GM12878 (cell line): ENCODE measurements at regions not wholly inside any gene's neighbourhood (a gene's known extent, or its start where the extent isn't known, plus 50 kb on each side); places are given as distances from the start of the nearest gene placed in this dataset.

Source experiments
- ATAC-seq: fragments of 200-7000 bp; cut with Tn5 transposase; 3 replicates; pipeline ENCODE4 v1.9.1; 2020; ENCODE audit warnings: mild to moderate bottlenecking, moderate library complexity
- BruUV-seq: library from RNA; stranded (reverse); fragments of 400-500 nt; replicated peaks from 2 replicates; lab custom pipeline; 2021; lab: Mats Ljungman, UMichigan
- CTCF ChIA-PET: fragments of 300-600 bp; sonication (Branson Sonifier 250); formaldehyde crosslinking; extraction: SDS; loops from one replicate; lab custom pipeline; 2021; ENCODE audit warnings: inconsistent platforms; lab: Yijun Ruan, JAX
- POLR2A ChIA-PET: fragments of 350-600 bp; formaldehyde crosslinking; extraction: SDS; loops from one replicate; lab custom pipeline; 2021; ENCODE audit warnings: inconsistent platforms; lab: Charles Lee
- RAD21 ChIA-PET: fragments of 300-600 bp; sonication (Branson Sonifier 250); formaldehyde crosslinking; loops from one replicate; lab custom pipeline; 2023; ENCODE audit warnings: antibody characterized with exemption; ENCODE audit not compliant: unreplicated experiment; lab: Charles Lee
- SMC1A ChIA-PET: fragments of 300-600 bp; sonication (Branson Sonifier 250); formaldehyde crosslinking; loops from one replicate; lab custom pipeline; 2023; ENCODE audit not compliant: unreplicated experiment, uncharacterized antibody; lab: Charles Lee
- DNase-seq: peaks from one replicate; pipeline ENCODE4 v3.0.0-alpha.2; 2011; ENCODE audit warnings: low read depth, low spot score
- FAIRE-seq: peaks from 3 replicates; lab custom pipeline; 2011; peaks lifted over from hg19 to GRCh38; lab: Jason Lieb, UNC
- H2AFZ ChIP-seq: 2 replicates; pipeline ENCODE4 v1.6.0; 2011; ENCODE audit warnings: low read depth, low read length, control low read depth; ENCODE audit not compliant: control insufficient read depth
- H3K27ac ChIP-seq: 2 replicates; pipeline ENCODE4 v1.5.1; 2011; ENCODE audit warnings: control low read depth; ENCODE audit not compliant: control insufficient read depth, insufficient read depth
- H3K27me3 ChIP-seq, 2 experiments: replicated peaks in 1 of 2; 2 replicates each; pipeline versions ENCODE4 v1.6.0 to v1.6.1; 2011; ENCODE audit warnings: low read length in 1 of 2; ENCODE audit not compliant: control insufficient read depth in 2 of 2, insufficient read depth in 2 of 2
- H3K36me3 ChIP-seq, 2 experiments: 2 replicates each; pipeline ENCODE4 v1.5.1; 2011; ENCODE audit warnings: low read length in 1 of 2; ENCODE audit not compliant: control insufficient read depth in 2 of 2, insufficient read depth in 2 of 2
- H3K4me1 ChIP-seq: 2 replicates; pipeline ENCODE4 v1.6.1; 2011; ENCODE audit warnings: mild to moderate bottlenecking, low read length, moderate library complexity, mixed read lengths; ENCODE audit not compliant: control insufficient read depth, insufficient read depth
- H3K4me2 ChIP-seq: 2 replicates; pipeline ENCODE4 v1.6.0; 2011; ENCODE audit warnings: control low read depth; ENCODE audit not compliant: control insufficient read depth, insufficient read depth
- H3K4me3 ChIP-seq: fragments of 200-600 bp; sonication (generic); 2 replicates; pipeline ENCODE4 v1.5.1; 2016
- H3K79me2 ChIP-seq: 2 replicates; pipeline ENCODE4 v1.6.0; 2011; ENCODE audit warnings: low read length; ENCODE audit not compliant: control insufficient read depth, insufficient read depth
- H3K9ac ChIP-seq: 2 replicates; pipeline ENCODE4 v1.8.0; 2011; ENCODE audit warnings: low read length, control low read depth, mixed read lengths; ENCODE audit not compliant: control insufficient read depth, insufficient read depth
- H3K9me3 ChIP-seq: replicated peaks from 3 replicates; pipeline ENCODE4 v1.5.1; 2011; ENCODE audit warnings: mild to moderate bottlenecking, low read length; ENCODE audit not compliant: control insufficient read depth, insufficient read depth
- H4K20me1 ChIP-seq: 2 replicates; pipeline ENCODE4 v1.6.0; 2011; ENCODE audit not compliant: control insufficient read depth, insufficient read depth
- ATF7 ChIP-seq: fragments of 450-650 bp; IDR thresholded peaks from 2 replicates; pipeline ENCODE4 v1.6.1; 2016; ENCODE audit warnings: low read depth, mild to moderate bottlenecking
- BACH1 ChIP-seq: fragments of 450-650 bp; IDR thresholded peaks from 2 replicates; pipeline ENCODE4 v1.6.1; 2017; ENCODE audit warnings: mild to moderate bottlenecking, borderline replicate concordance
- DPF2 ChIP-seq: fragments of 450-650 bp; IDR thresholded peaks from 2 replicates; pipeline ENCODE4 v1.6.1; 2017; ENCODE audit warnings: mild to moderate bottlenecking
- EGR1 ChIP-seq, 2 experiments: IDR thresholded peaks; 1 replicate in 1 of 2; 2 replicates in 1 of 2; pipeline ENCODE4 v1.6.1; 2011 to 2012; ENCODE audit warnings: low read depth in 2 of 2, low read length in 2 of 2, borderline replicate concordance in 1 of 2, mild to moderate bottlenecking in 1 of 2, moderate library complexity in 1 of 2
- ELK1 ChIP-seq: IDR thresholded peaks from 2 replicates; pipeline ENCODE4 v1.6.1; 2012; ENCODE audit warnings: low read depth, low read length, improper control_type of control experiment
- MYB ChIP-seq: fragments of 150-350 bp; IDR thresholded peaks from 2 replicates; pipeline ENCODE4 v1.6.1; 2014; ENCODE audit warnings: mild to moderate bottlenecking, low read depth, low read length, borderline replicate concordance
- SMC3 ChIP-seq: IDR thresholded peaks from 2 replicates; pipeline ENCODE4 v1.6.1; 2011; ENCODE audit warnings: low read length, improper control_type of control experiment, borderline replicate concordance
- SREBF2 ChIP-seq: IDR thresholded peaks from 2 replicates; pipeline ENCODE4 v1.6.1; 2012; ENCODE audit warnings: mild to moderate bottlenecking, low read length
- USF2 ChIP-seq: IDR thresholded peaks from 2 replicates; pipeline ENCODE4 v1.6.1; 2011; ENCODE audit warnings: low read depth, low read length, improper control_type of control experiment, borderline replicate concordance
- WRNIP1 ChIP-seq: IDR thresholded peaks from 2 replicates; pipeline ENCODE4 v1.6.1; 2011; ENCODE audit warnings: low read depth, low read length, improper control_type of control experiment, borderline replicate concordance
- ZBTB4 ChIP-seq: fragments of 450-650 bp; formaldehyde crosslinking; IDR thresholded peaks from 2 replicates; pipeline ENCODE4 v1.4.0; 2022; ENCODE audit warnings: mild to moderate bottlenecking, moderate library complexity
- ZNF592 ChIP-seq: fragments of 450-650 bp; IDR thresholded peaks from 2 replicates; pipeline ENCODE4 v1.6.1; 2017; ENCODE audit warnings: mild to moderate bottlenecking, moderate library complexity
- WGBS: methylation state at CpG from one replicate; pipeline ENCODE4 v1.1.6; 2016; ENCODE audit warnings: low lambda C conversion rate; ENCODE audit not compliant: insufficient replicate concordance, insufficient coverage; ENCODE audit errors: missing lambda C conversion rate; 5-methylcytosine and 5-hydroxymethylcytosine counted together
- in situ Hi-C: fragments of 300-500 bp; cut with MboI; formaldehyde crosslinking; loops from 9 replicates; pipeline ENCODE4 v1.14.3; 2018; ENCODE audit warnings: mixed read lengths
- intact Hi-C: fragments of 100-400 bp; cut with micrococcal nuclease; formaldehyde crosslinking; loops from one replicate; pipeline ENCODE4 v1.14.2; 2022; ENCODE audit not compliant: unreplicated experiment
- TF ChIP-seq, protein P1 (sequence below): fragments of 450-650 bp; conservative IDR thresholded peaks from 2 replicates; pipeline ENCODE4 v1.6.1; 2017; ENCODE audit warnings: mild to moderate bottlenecking, moderate library complexity

DNA sequence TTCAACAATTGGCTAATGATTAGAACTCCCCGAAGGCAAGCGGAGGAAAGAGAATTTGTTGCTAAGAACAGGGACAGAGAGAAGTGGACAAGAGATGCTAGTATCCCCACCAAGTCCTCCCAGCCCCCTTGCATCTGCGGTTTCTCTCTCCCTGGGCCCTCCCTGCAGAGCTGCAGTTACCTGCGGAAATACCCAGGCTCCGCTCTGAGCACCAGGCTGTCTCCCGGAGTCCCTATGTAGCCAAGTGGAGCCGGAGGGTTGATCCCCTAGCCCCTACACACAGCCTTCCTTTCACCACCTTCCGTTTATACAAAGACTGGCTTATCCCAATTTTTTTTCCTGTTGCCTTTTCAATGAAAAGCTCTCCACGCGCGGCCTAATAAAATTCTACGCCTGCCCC, 834.4 kb downstream of the KCNJ2 start:
- Histone ChIP-seq H3K4me1 (no peaks in the 10 kb centered on the region), H3K27me3 (no peaks in the 10 kb centered on the region), H3K27ac (no peak overlapping the region), H3K79me2 (no peaks in the 10 kb centered on the region), H2AFZ (no peak overlapping the region), H3K9me3 (no peaks in the 10 kb centered on the region), H3K4me3 (no peak overlapping the region), H3K4me2 (no peak overlapping the region), H4K20me1 (no peaks in the 10 kb centered on the region), H3K36me3 (no peaks in the 10 kb centered on the region), H3K9ac (no peak overlapping the region)
- ChIA-PET POLR2A (no interaction called here), RAD21 (no interaction called here), CTCF (no interaction called here), SMC1A (interaction anchor here (1.1 kb wide), 1 partner anchor 22 kb away, joined by 3 read pairs; no protein-coding TSS in a partner anchor)
- no TSS peak for BruUV-seq
- no peak for DNase-seq
- WGBS = 59% methylated on average over 11 of the region's 12 CpGs
- FAIRE-seq = no peak
- intact Hi-C loops = no loop called here
- ATAC-seq = no peak
- in situ Hi-C loops = no loop called here
- TF ChIP-seq EGR1 (IDR thresholded peaks at IDR 0.05; ENCODE audit: borderline replicate concordance in 1 of 2, low read depth in 2 of 2, low read length in 2 of 2) = no peak
- no peak for TF ChIP-seq DPF2
- TF ChIP-seq ZBTB4 = no peak
- no peak for TF ChIP-seq ZNF592
- TF ChIP-seq, protein P1, sequence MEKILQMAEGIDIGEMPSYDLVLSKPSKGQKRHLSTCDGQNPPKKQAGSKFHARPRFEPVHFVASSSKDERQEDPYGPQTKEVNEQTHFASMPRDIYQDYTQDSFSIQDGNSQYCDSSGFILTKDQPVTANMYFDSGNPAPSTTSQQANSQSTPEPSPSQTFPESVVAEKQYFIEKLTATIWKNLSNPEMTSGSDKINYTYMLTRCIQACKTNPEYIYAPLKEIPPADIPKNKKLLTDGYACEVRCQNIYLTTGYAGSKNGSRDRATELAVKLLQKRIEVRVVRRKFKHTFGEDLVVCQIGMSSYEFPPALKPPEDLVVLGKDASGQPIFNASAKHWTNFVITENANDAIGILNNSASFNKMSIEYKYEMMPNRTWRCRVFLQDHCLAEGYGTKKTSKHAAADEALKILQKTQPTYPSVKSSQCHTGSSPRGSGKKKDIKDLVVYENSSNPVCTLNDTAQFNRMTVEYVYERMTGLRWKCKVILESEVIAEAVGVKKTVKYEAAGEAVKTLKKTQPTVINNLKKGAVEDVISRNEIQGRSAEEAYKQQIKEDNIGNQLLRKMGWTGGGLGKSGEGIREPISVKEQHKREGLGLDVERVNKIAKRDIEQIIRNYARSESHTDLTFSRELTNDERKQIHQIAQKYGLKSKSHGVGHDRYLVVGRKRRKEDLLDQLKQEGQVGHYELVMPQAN = no peak
- TF ChIP-seq ELK1 = no peak
- no peak for TF ChIP-seq SMC3
- TF ChIP-seq MYB = no peak
- TF ChIP-seq BACH1 = no peak
- no peak for TF ChIP-seq USF2
- no peak for TF ChIP-seq ATF7
- no peak for TF ChIP-seq WRNIP1
- TF ChIP-seq SREBF2 = no peak
